OCI-LY3 (cell line): ENCODE measurements at regions not wholly inside any gene's neighbourhood (a gene's known extent, or its start where the extent isn't known, plus 50 kb on each side); places are given as distances from the start of the nearest gene placed in this dataset.

ENCODE experiments used
- EZH2phosphoT487 ChIP-seq: fragments of 200-600 bp; shearing (Covaris generic); IDR thresholded peaks from 2 replicates; pipeline ENCODE4 v1.6.1; 2018; ENCODE audit warnings: antibody characterized with exemption, mixed run types, low read depth
- TF ChIP-seq, protein P1 (sequence below): fragments of 200-600, 300-600 bp; sonication (generic); IDR thresholded peaks from 2 replicates; pipeline ENCODE4 v1.5.1; 2014; ENCODE audit warnings: antibody characterized with exemption, low read length, low read depth

DNA sequence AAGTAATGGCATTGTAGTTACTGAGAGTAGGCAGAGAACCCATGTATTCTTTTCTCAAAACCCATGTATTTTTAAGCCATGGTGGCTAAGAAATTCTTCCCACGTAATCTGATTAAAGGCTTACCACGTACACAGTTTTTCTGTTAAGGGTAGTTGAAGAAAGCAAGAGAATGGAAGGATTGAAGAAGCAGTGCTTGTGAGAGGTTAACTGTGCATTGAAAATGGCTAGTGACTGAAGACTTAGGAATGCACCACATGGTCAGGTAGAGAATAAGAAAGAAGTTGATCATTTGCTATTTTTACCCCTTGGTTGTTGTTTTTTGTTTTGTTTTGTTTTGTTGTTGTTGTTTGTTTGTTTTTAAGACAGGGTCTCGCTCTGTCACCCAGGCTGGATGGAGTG, 178.9 kb upstream of the SNX7 start:
- TF ChIP-seq, protein P1, sequence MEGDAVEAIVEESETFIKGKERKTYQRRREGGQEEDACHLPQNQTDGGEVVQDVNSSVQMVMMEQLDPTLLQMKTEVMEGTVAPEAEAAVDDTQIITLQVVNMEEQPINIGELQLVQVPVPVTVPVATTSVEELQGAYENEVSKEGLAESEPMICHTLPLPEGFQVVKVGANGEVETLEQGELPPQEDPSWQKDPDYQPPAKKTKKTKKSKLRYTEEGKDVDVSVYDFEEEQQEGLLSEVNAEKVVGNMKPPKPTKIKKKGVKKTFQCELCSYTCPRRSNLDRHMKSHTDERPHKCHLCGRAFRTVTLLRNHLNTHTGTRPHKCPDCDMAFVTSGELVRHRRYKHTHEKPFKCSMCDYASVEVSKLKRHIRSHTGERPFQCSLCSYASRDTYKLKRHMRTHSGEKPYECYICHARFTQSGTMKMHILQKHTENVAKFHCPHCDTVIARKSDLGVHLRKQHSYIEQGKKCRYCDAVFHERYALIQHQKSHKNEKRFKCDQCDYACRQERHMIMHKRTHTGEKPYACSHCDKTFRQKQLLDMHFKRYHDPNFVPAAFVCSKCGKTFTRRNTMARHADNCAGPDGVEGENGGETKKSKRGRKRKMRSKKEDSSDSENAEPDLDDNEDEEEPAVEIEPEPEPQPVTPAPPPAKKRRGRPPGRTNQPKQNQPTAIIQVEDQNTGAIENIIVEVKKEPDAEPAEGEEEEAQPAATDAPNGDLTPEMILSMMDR: no peak
- no peak for TF ChIP-seq EZH2phosphoT487
